SK-N-SH (cell line): ENCODE measurements at regions not wholly inside any gene's neighbourhood (a gene's known extent, or its start where the extent isn't known, plus 50 kb on each side); places are given as distances from the start of the nearest gene placed in this dataset.

Source experiments
- CTCF ChIA-PET: fragments of 300-600, 350-600 bp; formaldehyde crosslinking; extraction: SDS; loops from one replicate; lab custom pipeline; 2021; lab: Yijun Ruan, JAX
- POLR2A ChIA-PET: fragments of 350-600 bp; sonication (Branson Sonifier 250); formaldehyde crosslinking; extraction: SDS; loops from one replicate; lab custom pipeline; 2020; ENCODE audit warnings: antibody characterized with exemption, inconsistent platforms; lab: Yijun Ruan, JAX
- DNase-seq: peaks from one replicate; pipeline ENCODE4 v3.0.0; 2012
- H2AFZ ChIP-seq: fragments of 200-600 bp; sonication (generic); 2 replicates; pipeline ENCODE4 v1.8.1; 2016; ENCODE audit warnings: antibody characterized with exemption, mild to moderate bottlenecking, low read depth
- H3F3A ChIP-seq: fragments of 200-600 bp; sonication (generic); replicated peaks from 2 replicates; pipeline ENCODE3; 2016; ENCODE audit warnings: antibody characterized with exemption, mild to moderate bottlenecking; ENCODE audit not compliant: insufficient read depth
- H3K27ac ChIP-seq, 2 experiments: fragments of 200-500 bp in 1 of 2; fragments of 200-600 bp in 1 of 2; sonication (Bioruptor generic) in 1 of 2; sonication (generic), shearing (Covaris generic) in 1 of 2; 2 replicates each; pipeline versions ENCODE4 v1.5.1 to v1.6.1; 2014 to 2016; ENCODE audit warnings: low read depth in 2 of 2, inconsistent platforms in 1 of 2, low read length in 1 of 2, mild to moderate bottlenecking in 1 of 2, mixed read lengths in 1 of 2
- H3K27me3 ChIP-seq: fragments of 200-600 bp; sonication (generic), shearing (Covaris generic); 2 replicates; pipeline ENCODE4 v1.6.1; 2016; ENCODE audit warnings: mixed run types; ENCODE audit not compliant: insufficient read depth
- H3K36me3 ChIP-seq, 2 experiments: fragments of 200-500 bp in 1 of 2; fragments of 200-600 bp in 1 of 2; sonication (Bioruptor generic) in 1 of 2; sonication (generic) in 1 of 2; replicated peaks in 1 of 2; 2 replicates each; pipeline versions ENCODE3 to v1.5.1; 2014 to 2016; ENCODE audit warnings: low read length in 1 of 2, mild to moderate bottlenecking in 1 of 2; ENCODE audit not compliant: insufficient read depth in 2 of 2, control insufficient read depth in 1 of 2
- H3K4me1 ChIP-seq, 2 experiments: fragments of 200-500 bp in 1 of 2; fragments of 200-600 bp in 1 of 2; sonication (Bioruptor generic) in 1 of 2; sonication (generic), shearing (Covaris generic) in 1 of 2; 2 replicates each; pipeline versions ENCODE4 v1.5.1 to v1.6.1; 2014 to 2016; ENCODE audit warnings: low read depth in 1 of 2, low read length in 1 of 2, mixed run types in 1 of 2; ENCODE audit not compliant: insufficient read depth in 2 of 2, control insufficient read depth in 1 of 2
- H3K4me2 ChIP-seq: fragments of 200-600 bp; sonication (generic), shearing (Covaris generic); 2 replicates; pipeline ENCODE4 v1.6.1; 2017; ENCODE audit warnings: mixed run types
- H3K4me3 ChIP-seq, 2 experiments: fragments of 200-500 bp in 1 of 2; fragments of 200-600 bp in 1 of 2; sonication (Bioruptor generic) in 1 of 2; sonication (generic), shearing (Covaris generic) in 1 of 2; 2 replicates each; pipeline versions ENCODE4 v1.5.1 to v1.8.1; 2014 to 2016; ENCODE audit warnings: low read depth in 2 of 2, inconsistent platforms in 1 of 2, low read length in 1 of 2, mild to moderate bottlenecking in 1 of 2, mixed read lengths in 1 of 2, moderate library complexity in 1 of 2
- H3K79me2 ChIP-seq: fragments of 200-600 bp; sonication (generic); 2 replicates; pipeline ENCODE4 v1.8.1; 2017; ENCODE audit warnings: mild to moderate bottlenecking; ENCODE audit not compliant: insufficient read depth
- H3K9ac ChIP-seq: fragments of 200-600 bp; sonication (generic); 2 replicates; pipeline ENCODE4 v1.6.1; 2017; ENCODE audit warnings: mixed run types
- H3K9me2 ChIP-seq: fragments of 200-600 bp; sonication (generic); 2 replicates; pipeline ENCODE4 v1.6.1; 2017; ENCODE audit warnings: mixed run types
- H3K9me3 ChIP-seq: fragments of 200-600 bp; sonication (generic); 2 replicates; pipeline ENCODE4 v1.6.1; 2017; ENCODE audit warnings: mixed run types, mild to moderate bottlenecking, moderate library complexity
- H4K20me1 ChIP-seq: fragments of 200-600 bp; sonication (generic); 2 replicates; pipeline ENCODE4 v1.6.1; 2017; ENCODE audit warnings: mild to moderate bottlenecking, mixed run types; ENCODE audit not compliant: insufficient read depth
- FOXM1 ChIP-seq: IDR thresholded peaks from 2 replicates; pipeline ENCODE4 v1.4.0; 2012; ENCODE audit warnings: low read depth, mild to moderate bottlenecking
- PBX3 ChIP-seq: IDR thresholded peaks from 2 replicates; pipeline ENCODE4; 2012
- POLR2AphosphoS5 ChIP-seq: IDR thresholded peaks from 2 replicates; pipeline ENCODE4 v1.6.1; 2012; ENCODE audit warnings: low read depth, low read length
- SMC3 ChIP-seq: IDR thresholded peaks from 2 replicates; pipeline ENCODE4 v1.6.1; 2012; ENCODE audit warnings: low read depth, low read length, improper control_type of control experiment
- TEAD4 ChIP-seq: IDR thresholded peaks from 2 replicates; pipeline ENCODE4 v1.4.0; 2012; ENCODE audit warnings: mild to moderate bottlenecking, borderline replicate concordance; ENCODE audit not compliant: insufficient read depth
- USF2 ChIP-seq: fragments of 150-350 bp; IDR thresholded peaks from 2 replicates; pipeline ENCODE4 v1.6.1; 2017; ENCODE audit warnings: antibody characterized with exemption, low read length, low read depth, borderline replicate concordance
- WGBS: methylation state at CpG from one replicate; pipeline ENCODE4 v1.1.6; 2017; ENCODE audit warnings: low lambda C conversion rate; 5-methylcytosine and 5-hydroxymethylcytosine counted together
- TF ChIP-seq, protein P1 (sequence below): fragments of 200-600 bp; sonication (generic); IDR thresholded peaks from 2 replicates; pipeline ENCODE4 v1.6.1; 2017; ENCODE audit warnings: antibody characterized with exemption, mild to moderate bottlenecking, moderate library complexity
- TF ChIP-seq, protein P2 (sequence below): IDR thresholded peaks from 2 replicates; pipeline ENCODE4 v1.6.1; 2012; ENCODE audit warnings: mild to moderate bottlenecking, low read depth, low read length, moderate library complexity

DNA sequence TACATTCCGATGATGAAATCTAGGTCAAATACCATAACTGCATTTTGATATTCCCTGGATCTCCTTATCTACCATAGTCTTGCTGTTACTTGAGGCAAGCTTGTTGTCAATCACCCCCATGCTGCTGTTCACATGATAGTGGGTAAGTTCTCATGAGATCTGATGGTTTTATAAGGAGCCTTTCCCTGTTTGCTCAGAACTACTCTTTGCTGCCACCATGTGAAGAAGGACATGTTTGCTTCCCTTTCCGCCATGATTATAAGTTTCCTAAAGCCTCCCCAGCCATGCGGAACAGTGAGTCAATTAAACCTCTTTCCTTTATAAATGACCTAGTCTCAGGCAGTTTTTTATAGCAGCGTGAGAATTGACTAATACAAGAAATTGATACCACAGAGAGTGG lies 432.0 kb downstream of the GLUD2 start:
- ChIA-PET CTCF (no interaction called here), POLR2A (no interaction called here)
- Histone ChIP-seq H4K20me1 (no peaks in the 10 kb centered on the region), H3K79me2 (no peaks in the 10 kb centered on the region), H2AFZ (no peak overlapping the region), H3K9me2 (no peaks in the 10 kb centered on the region), H3K9me3 (no peaks in the 10 kb centered on the region), H3K4me2 (no peak overlapping the region), H3K9ac (no peak overlapping the region), H3F3A (no peaks in the 10 kb centered on the region), H3K27ac (no peak overlapping the region), H3K27me3 (no peaks in the 10 kb centered on the region), H3K4me3 (no peak overlapping the region), H3K36me3 (no peaks in the 10 kb centered on the region), H3K4me1 (no peaks in the 10 kb centered on the region)
- WGBS = 10% methylated on average over 4 of the region's 4 CpGs
- TF ChIP-seq SMC3 (no peak), TEAD4 (no peak), USF2 (no peak), FOXM1 (no peak), PBX3 (no peak)
- TF ChIP-seq, protein P1, sequence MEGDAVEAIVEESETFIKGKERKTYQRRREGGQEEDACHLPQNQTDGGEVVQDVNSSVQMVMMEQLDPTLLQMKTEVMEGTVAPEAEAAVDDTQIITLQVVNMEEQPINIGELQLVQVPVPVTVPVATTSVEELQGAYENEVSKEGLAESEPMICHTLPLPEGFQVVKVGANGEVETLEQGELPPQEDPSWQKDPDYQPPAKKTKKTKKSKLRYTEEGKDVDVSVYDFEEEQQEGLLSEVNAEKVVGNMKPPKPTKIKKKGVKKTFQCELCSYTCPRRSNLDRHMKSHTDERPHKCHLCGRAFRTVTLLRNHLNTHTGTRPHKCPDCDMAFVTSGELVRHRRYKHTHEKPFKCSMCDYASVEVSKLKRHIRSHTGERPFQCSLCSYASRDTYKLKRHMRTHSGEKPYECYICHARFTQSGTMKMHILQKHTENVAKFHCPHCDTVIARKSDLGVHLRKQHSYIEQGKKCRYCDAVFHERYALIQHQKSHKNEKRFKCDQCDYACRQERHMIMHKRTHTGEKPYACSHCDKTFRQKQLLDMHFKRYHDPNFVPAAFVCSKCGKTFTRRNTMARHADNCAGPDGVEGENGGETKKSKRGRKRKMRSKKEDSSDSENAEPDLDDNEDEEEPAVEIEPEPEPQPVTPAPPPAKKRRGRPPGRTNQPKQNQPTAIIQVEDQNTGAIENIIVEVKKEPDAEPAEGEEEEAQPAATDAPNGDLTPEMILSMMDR = peak; percentile 28
- no peak for DNase-seq

GRCh38 chrX:121496966-121497365 lies 449.6 kb downstream of the GLUD2 start:
- 0% methylated on average over 1 of the region's 1 CpG for WGBS
- no peaks in the 10 kb centered on the region for H3K9me2 ChIP-seq
- no peaks in the 10 kb centered on the region for H3K36me3 ChIP-seq
- no peaks in the 10 kb centered on the region for H3K9me3 ChIP-seq
- no peak overlapping the region for H3K4me2 ChIP-seq
- H2AFZ ChIP-seq = no peak overlapping the region
- no peak overlapping the region for H3K4me3 ChIP-seq
- H3K27ac ChIP-seq = no peak overlapping the region
- H4K20me1 ChIP-seq = no peaks in the 10 kb centered on the region
- H3K79me2 ChIP-seq = no peaks in the 10 kb centered on the region
- no peak overlapping the region for H3K9ac ChIP-seq
- H3K27me3 ChIP-seq = no peaks in the 10 kb centered on the region
- TF ChIP-seq, protein P2, sequence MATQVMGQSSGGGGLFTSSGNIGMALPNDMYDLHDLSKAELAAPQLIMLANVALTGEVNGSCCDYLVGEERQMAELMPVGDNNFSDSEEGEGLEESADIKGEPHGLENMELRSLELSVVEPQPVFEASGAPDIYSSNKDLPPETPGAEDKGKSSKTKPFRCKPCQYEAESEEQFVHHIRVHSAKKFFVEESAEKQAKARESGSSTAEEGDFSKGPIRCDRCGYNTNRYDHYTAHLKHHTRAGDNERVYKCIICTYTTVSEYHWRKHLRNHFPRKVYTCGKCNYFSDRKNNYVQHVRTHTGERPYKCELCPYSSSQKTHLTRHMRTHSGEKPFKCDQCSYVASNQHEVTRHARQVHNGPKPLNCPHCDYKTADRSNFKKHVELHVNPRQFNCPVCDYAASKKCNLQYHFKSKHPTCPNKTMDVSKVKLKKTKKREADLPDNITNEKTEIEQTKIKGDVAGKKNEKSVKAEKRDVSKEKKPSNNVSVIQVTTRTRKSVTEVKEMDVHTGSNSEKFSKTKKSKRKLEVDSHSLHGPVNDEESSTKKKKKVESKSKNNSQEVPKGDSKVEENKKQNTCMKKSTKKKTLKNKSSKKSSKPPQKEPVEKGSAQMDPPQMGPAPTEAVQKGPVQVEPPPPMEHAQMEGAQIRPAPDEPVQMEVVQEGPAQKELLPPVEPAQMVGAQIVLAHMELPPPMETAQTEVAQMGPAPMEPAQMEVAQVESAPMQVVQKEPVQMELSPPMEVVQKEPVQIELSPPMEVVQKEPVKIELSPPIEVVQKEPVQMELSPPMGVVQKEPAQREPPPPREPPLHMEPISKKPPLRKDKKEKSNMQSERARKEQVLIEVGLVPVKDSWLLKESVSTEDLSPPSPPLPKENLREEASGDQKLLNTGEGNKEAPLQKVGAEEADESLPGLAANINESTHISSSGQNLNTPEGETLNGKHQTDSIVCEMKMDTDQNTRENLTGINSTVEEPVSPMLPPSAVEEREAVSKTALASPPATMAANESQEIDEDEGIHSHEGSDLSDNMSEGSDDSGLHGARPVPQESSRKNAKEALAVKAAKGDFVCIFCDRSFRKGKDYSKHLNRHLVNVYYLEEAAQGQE = no peak
- TF ChIP-seq POLR2AphosphoS5 = no peak
- DNase-seq = no peak
- ChIA-PET POLR2A (no interaction called here), CTCF (no interaction called here)
- no peaks in the 10 kb centered on the region for H3K4me1 ChIP-seq
- H3F3A ChIP-seq = no peaks in the 10 kb centered on the region
